ENCODE measurements at regions not wholly inside any gene's neighbourhood (a gene's known extent, or its start where the extent isn't known, plus 50 kb on each side); places are given as distances from the start of the nearest gene placed in this dataset.

- TF ChIP-seq POLR2A (IDR thresholded peaks at IDR 0.05; ENCODE audit: low read depth, low read length) (no peak), POLR2AphosphoS5 (IDR thresholded peaks at IDR 0.05; ENCODE audit: low read depth, low read length) (no peak), TAF1 (IDR thresholded peaks at IDR 0.05; ENCODE audit: borderline replicate concordance, low read depth, low read length) (no peak)
These were observed 313.5 kb upstream of the TBL1XR1 start for GRCh38 chr3:177510693-177511216.
